ENCODE measurements at regions not wholly inside any gene's neighbourhood (a gene's known extent, or its start where the extent isn't known, plus 50 kb on each side); places are given as distances from the start of the nearest gene placed in this dataset.
A peak's percentile ranks its signal among the peaks of the same experiment; 100 is the strongest.

DNA sequence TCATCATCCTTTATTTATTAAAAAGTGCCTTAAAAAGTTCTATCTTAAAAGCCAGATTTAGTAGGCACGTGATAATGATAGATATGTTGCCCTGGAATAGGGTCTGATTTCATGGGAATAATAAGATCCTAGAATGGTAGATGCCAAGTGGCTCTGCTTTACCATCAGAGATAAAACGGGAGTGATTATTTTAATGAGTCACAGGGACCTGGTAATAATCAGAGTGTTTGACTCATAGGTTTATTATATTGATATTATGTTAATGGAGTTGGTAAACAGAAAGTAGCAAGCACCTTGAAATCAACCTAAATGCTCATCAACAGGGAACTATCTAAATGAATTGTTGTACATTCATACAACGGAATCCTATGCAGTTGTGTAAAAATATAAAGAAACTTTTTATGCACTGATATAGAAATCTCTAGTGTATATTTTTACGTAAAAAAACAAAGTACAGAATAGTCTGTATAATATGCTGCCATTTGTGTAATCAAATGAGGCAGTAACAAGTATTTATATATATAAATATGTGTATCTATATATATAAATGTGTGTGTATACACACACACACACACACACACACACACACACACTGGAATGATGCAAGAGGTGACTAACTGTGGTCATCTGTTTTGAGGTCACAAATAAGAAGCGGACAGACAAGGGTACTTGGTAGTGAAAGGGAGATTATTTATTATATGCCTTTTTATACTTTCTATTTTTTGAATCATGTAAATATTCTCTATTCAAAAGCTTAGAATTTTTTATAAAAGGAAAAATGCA is 78.6 kb upstream of the DYNC1I1 start:
- H3K4me3 ChIP-seq (ENCODE audit: low read depth, low read length), result no peak overlapping the region
- in situ Hi-C loops (cut with HindIII; ENCODE audit: low sequenced_read_pairs), result loop anchor here (25.0 kb wide), 2 partner anchors 1256 to 1406 kb away; no protein-coding TSS in a partner anchor
- TF ChIP-seq, protein P1, sequence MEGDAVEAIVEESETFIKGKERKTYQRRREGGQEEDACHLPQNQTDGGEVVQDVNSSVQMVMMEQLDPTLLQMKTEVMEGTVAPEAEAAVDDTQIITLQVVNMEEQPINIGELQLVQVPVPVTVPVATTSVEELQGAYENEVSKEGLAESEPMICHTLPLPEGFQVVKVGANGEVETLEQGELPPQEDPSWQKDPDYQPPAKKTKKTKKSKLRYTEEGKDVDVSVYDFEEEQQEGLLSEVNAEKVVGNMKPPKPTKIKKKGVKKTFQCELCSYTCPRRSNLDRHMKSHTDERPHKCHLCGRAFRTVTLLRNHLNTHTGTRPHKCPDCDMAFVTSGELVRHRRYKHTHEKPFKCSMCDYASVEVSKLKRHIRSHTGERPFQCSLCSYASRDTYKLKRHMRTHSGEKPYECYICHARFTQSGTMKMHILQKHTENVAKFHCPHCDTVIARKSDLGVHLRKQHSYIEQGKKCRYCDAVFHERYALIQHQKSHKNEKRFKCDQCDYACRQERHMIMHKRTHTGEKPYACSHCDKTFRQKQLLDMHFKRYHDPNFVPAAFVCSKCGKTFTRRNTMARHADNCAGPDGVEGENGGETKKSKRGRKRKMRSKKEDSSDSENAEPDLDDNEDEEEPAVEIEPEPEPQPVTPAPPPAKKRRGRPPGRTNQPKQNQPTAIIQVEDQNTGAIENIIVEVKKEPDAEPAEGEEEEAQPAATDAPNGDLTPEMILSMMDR (IDR thresholded peaks at IDR 0.05; ENCODE audit: low read depth, low read length, missing control alignments), result no peak
- DNase-seq (ENCODE audit: low read depth), result no peak

DNA sequence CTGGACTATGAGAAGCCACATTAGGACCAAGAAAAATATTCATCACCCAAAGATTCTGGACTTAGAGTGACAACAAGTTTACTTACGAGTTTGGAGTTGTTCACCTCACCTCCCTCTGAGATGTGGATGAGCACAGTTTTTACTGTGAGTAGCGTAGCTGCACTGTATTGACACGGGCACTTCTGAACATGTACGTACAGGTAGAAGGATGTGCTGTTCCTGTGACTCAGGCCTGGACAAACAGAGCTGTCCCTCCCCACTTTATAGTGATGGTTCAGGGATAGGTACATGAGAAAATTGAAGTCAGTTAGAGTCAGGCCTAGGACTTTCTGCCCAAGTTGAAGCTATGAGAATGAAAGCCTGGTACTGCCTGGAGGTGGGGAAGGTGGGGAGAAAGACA is 80.9 kb upstream of the DYNC1I1 start:
- in situ Hi-C loops (cut with HindIII; ENCODE audit: low sequenced_read_pairs), result loop anchor here (25.0 kb wide), 2 partner anchors 1254 to 1404 kb away; no protein-coding TSS in a partner anchor
- TF ChIP-seq, protein P1 (IDR thresholded peaks at IDR 0.05; ENCODE audit: low read depth, low read length, missing control alignments), result no peak

DNA sequence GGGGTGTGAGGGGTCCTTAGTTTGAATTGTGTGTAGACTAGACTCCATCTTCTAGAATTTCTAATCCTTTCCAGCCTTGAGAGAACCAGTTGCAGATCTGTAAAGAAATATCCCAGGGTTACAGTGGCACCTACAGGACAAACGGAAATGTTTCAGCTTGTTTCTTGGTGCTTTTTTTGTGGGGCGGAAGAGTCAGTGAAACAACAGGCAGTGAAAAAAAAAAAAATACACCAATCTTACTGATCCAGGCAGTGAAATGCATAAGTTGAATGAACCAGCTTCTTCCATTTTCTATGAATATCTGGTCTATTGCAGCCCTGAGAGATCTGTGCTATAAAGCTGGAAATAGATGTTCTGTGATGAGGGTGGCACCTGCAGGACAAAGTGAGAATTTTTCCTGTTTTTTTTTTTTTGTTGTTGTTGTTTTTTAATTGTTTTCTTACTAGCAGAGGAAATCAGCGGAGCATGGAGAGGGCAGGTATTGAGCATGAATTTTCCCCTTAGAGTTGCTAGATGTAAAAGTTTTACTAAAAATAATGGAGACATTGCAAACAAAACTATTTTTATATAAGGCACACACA is 81.9 kb upstream of the DYNC1I1 start:
- DNase-seq (ENCODE audit: low read depth), result peak; percentile 34
- TF ChIP-seq, protein P1 (IDR thresholded peaks at IDR 0.05; ENCODE audit: low read depth, low read length, missing control alignments), result peak; percentile 54
- in situ Hi-C loops (cut with HindIII; ENCODE audit: low sequenced_read_pairs), result loop anchor here (25.0 kb wide), 2 partner anchors 1253 to 1403 kb away; no protein-coding TSS in a partner anchor
- H3K4me3 ChIP-seq (ENCODE audit: low read depth, low read length), result no peak overlapping the region

More for the DNA sequence above, 80.9 kb upstream of the DYNC1I1 start:
- no peak for DNase-seq (ENCODE audit: low read depth)
- no peak overlapping the region for H3K4me3 ChIP-seq (ENCODE audit: low read depth, low read length)

DNA sequence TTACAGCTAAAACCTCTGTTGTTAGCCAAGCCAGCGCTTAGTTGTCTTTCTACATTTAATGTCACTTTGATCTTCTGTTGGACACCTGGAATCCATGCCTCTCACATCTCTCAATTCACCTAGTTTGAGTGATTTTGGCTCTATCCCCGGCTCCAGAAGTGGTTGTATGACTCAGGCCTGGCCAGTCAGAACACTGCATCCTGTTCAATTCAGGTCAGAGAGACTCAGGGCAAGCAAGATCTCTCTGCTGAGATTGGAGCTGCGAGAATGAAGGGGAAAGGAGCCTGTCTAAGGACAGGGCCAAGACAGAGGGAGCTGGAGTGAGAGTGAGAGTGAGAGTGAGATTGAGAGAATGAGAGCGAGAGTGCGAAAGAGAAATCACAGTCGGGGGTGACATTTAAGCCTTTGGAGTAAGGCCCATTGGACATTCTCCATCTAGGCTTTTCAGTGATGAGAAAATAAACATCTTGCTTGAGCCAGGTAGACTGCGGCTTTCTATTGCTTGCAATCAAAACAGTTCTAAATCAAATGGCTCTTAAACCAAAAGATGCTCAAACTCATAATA is 83.3 kb upstream of the DYNC1I1 start:
- in situ Hi-C loops (cut with HindIII; ENCODE audit: low sequenced_read_pairs), result loop anchor here (5.0 to 25.0 kb wide), 3 partner anchors 167 to 1402 kb away; no protein-coding TSS in a partner anchor
- TF ChIP-seq, protein P1 (IDR thresholded peaks at IDR 0.05; ENCODE audit: low read depth, low read length, missing control alignments), result no peak
- peak; percentile 4 for DNase-seq (ENCODE audit: low read depth)
- no peak overlapping the region for H3K4me3 ChIP-seq (ENCODE audit: low read depth, low read length)

DNA sequence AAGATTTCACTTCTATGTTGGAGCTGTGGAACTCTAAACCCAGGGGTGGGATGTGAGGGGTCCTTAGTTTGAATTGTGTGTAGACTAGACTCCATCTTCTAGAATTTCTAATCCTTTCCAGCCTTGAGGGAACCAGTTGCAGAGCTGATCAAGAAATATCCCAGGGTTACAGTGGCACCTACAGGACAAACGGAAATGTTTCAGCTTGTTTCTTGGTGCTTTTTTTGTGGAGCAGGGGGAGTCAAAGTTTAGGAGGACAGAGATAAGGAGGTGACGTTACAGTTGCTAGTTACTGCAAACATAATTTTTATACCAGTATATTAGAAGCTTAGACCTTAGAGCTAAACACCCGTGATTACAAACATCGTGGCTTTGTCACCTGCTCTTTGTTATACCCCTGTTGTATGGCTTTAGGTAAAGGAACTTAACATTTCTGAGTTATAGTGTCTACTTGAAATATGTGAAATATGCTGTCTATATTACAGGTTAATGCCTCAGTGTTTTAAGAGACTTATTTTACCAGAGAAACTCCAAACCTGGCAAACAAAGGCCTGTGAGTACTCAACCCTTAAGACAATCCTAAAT is 84.5 kb upstream of the DYNC1I1 start:
- TF ChIP-seq, protein P1 (IDR thresholded peaks at IDR 0.05; ENCODE audit: low read depth, low read length, missing control alignments), result peak; percentile 42
- peak; percentile 9 for DNase-seq (ENCODE audit: low read depth)
- no peak overlapping the region for H3K4me3 ChIP-seq (ENCODE audit: low read depth, low read length)
- in situ Hi-C loops (cut with HindIII; ENCODE audit: low sequenced_read_pairs), result loop anchor here (5.0 to 25.0 kb wide), 3 partner anchors 166 to 1401 kb away; no protein-coding TSS in a partner anchor

DNA sequence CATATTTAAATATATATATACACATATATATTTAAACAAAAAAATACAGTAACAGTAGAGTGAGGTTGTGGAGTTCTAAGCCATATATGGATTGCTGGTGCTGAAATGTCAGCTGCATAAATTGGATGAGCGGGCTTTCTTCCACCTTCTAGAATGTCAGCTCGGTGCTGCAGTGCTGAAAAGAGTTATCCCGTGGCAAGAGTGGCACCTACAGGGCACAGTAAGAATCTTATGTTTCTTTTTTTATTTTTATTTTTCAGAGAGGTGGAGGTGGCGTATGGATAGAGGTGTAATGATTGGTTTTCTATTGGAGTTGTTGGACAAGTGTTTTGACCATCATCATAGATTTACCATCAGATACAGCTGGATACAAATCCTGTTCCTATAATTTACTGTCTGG is 86.2 kb upstream of the DYNC1I1 start:
- TF ChIP-seq, protein P1 (IDR thresholded peaks at IDR 0.05; ENCODE audit: low read depth, low read length, missing control alignments), result peak; percentile 40
- peak; percentile 35 for DNase-seq (ENCODE audit: low read depth)
- H3K4me3 ChIP-seq (ENCODE audit: low read depth, low read length), result no peak overlapping the region
- in situ Hi-C loops (cut with HindIII; ENCODE audit: low sequenced_read_pairs), result loop anchor here (5.0 to 25.0 kb wide), 3 partner anchors 164 to 1399 kb away; no protein-coding TSS in a partner anchor
